GM13977 (cell line): ENCODE measurements at regions not wholly inside any gene's neighbourhood (a gene's known extent, or its start where the extent isn't known, plus 50 kb on each side); places are given as distances from the start of the nearest gene placed in this dataset.

Experiments used
- DNase-seq: peaks from one replicate; pipeline ENCODE4 v3.0.0; 2012; ENCODE audit warnings: low spot score
- in situ Hi-C: fragments of 300-500 bp; cut with MboI; formaldehyde crosslinking; loops from one replicate; pipeline ENCODE4 v1.12.0; 2022; ENCODE audit warnings: low sequenced_read_pairs, low pct_unique_long_range_greater_than_20kb, mixed read lengths, inconsistent platforms; ENCODE audit not compliant: unreplicated experiment
- TF ChIP-seq, protein P1 (sequence below): IDR thresholded peaks from 2 replicates; pipeline ENCODE4 v1.5.1; 2012; ENCODE audit warnings: mild to moderate bottlenecking, control low read depth; ENCODE audit not compliant: insufficient read depth; ENCODE audit errors: extremely low read depth, missing control alignments

- DNase-seq = no peak
- in situ Hi-C loops = no loop called here
- TF ChIP-seq, protein P1, sequence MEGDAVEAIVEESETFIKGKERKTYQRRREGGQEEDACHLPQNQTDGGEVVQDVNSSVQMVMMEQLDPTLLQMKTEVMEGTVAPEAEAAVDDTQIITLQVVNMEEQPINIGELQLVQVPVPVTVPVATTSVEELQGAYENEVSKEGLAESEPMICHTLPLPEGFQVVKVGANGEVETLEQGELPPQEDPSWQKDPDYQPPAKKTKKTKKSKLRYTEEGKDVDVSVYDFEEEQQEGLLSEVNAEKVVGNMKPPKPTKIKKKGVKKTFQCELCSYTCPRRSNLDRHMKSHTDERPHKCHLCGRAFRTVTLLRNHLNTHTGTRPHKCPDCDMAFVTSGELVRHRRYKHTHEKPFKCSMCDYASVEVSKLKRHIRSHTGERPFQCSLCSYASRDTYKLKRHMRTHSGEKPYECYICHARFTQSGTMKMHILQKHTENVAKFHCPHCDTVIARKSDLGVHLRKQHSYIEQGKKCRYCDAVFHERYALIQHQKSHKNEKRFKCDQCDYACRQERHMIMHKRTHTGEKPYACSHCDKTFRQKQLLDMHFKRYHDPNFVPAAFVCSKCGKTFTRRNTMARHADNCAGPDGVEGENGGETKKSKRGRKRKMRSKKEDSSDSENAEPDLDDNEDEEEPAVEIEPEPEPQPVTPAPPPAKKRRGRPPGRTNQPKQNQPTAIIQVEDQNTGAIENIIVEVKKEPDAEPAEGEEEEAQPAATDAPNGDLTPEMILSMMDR = no peak
Observed at GRCh38 chr2:23260621-23261020, 124.4 kb upstream of the KLHL29 start.

DNA sequence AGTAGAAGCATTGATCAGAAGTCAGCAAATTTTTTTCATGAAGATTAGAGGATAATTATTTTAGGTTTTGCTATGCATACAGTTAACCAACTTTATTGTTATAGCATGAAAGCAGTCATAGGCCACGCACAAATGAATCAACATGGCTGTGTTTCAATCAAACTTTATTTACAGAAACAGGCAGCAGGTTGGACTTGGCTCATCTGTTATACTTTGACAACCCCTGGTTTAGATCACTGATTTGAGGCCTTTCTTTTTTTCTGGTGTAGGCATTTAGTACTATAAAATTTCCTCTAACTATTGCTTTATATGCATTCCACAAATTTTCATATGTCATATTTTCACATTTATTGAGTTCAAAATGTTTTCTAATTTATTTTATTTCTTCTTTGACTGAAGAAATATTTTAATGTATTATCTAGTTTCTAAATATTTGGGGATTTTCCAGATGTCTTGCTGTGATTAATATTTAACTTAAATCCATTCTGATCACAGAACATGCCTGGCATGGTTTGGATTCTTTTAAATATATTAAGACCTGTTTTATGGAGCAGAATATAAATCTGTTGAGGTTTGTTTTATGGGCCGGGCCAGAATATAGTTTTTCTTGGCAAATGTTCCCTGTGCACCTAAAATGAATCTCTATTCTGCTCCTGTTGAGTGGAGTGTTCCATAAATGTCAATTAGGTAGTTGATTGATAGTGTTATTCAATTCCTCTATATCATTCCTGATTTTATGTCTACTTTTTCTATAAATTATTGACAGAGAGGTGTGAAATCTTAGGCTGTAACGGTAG is 116.3 kb upstream of the KLHL29 start:
- DNase-seq = no peak
- TF ChIP-seq, protein P1 = no peak
- in situ Hi-C loops = no loop called here

DNA sequence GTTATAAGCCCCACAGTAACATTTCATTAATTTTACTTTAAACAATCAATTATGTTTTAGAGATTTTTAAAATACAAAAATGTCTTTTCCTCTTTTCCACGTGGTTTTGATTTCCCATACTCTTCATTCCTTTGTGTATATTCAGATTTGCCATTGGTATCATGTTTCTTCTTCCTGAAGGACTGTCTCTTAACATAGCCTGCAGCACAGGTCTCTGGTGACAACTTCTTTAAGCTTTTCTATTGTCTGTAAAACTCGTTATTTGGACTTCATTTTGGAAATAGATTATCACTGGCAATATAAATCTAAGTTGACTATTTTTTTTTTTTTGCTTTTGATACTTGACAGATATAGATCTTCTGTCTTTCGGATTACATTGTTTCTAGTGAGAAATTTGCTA is 115.2 kb upstream of the KLHL29 start:
- DNase-seq = no peak
- in situ Hi-C loops = no loop called here
- TF ChIP-seq, protein P1 = no peak

DNA sequence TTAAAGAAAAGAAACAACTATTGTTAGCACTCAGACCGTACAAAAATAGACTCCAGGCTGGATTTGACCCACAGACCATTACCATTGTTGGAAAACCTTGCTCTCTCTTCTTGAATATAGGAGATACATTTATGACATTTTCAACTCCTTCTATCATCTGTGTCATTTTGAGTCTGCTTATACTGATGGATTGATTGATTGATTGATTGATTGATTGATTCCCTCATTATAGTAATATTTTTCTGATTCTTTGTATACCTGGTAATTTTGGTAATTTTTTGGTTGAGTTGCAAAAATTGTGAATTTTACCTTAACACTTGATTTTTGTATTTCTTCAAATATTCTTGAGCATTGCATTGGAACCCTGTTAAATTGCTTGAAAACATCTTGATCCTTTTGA is 114.2 kb upstream of the KLHL29 start:
- TF ChIP-seq, protein P1 = no peak
- no peak for DNase-seq
- in situ Hi-C loops = no loop called here

GRCh38 chr2:23271230-23271629 is 113.7 kb upstream of the KLHL29 start:
- no peak for DNase-seq
- TF ChIP-seq, protein P1 = no peak
- in situ Hi-C loops = no loop called here

DNA sequence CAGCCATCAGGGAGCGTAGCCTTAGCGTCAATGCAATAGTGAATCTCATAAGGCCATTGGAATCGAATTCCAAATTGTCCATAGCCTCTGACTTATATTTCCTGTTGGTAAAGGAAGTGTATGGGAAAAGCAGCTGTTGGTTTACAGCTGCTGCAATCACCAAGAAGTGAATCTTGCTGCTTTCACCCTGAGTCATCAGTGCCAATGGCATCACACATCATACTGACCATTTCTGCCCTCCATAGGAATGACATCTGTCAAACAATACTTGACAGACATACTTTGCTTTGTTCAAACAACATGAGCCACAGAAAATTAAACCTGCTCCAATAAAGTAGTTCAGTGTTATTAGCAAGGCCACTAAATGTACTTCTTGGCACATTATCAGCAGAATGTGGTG is 111.2 kb upstream of the KLHL29 start:
- TF ChIP-seq, protein P1 = no peak

DNA sequence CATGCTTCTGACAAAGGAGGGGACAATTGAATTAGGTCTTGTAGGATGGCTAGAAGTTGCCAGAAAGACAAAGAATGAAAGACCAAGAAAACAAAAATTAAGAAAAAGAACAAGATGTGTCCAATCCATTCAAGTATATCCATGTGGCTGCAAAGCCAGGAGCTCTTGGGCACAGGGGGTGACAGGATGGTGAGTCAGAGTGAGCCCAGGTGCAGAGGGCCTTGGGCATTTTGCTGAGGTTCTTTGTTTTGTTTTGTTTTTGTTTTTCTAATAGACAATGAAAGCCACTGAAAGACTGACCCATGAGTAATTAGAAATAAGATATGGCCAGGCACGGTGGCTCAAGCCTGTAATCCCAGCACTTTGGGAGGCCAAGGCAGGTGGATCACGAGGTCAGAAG is 104.6 kb upstream of the KLHL29 start:
- in situ Hi-C loops = no loop called here
- TF ChIP-seq, protein P1 = no peak
- DNase-seq = no peak

More for the DNA sequence above, 111.2 kb upstream of the KLHL29 start:
- DNase-seq = no peak
- in situ Hi-C loops = no loop called here
